GM12878 (cell line): ENCODE measurements at regions not wholly inside any gene's neighbourhood (a gene's known extent, or its start where the extent isn't known, plus 50 kb on each side); places are given as distances from the start of the nearest gene placed in this dataset.
"Not testable (repeated sequence)": the region's sequence is repeated elsewhere in the genome, so short reads cannot be mapped to it uniquely, and the experiment has no call there.

Experiments
- ATAC-seq: fragments of 200-7000 bp; cut with Tn5 transposase; 3 replicates; pipeline ENCODE4 v1.9.1; 2020; ENCODE audit warnings: mild to moderate bottlenecking, moderate library complexity
- BruUV-seq: library from RNA; stranded (reverse); fragments of 400-500 nt; replicated peaks from 2 replicates; lab custom pipeline; 2021; lab: Mats Ljungman, UMichigan
- CTCF ChIA-PET: fragments of 300-600 bp; sonication (Branson Sonifier 250); formaldehyde crosslinking; extraction: SDS; loops from one replicate; lab custom pipeline; 2021; ENCODE audit warnings: inconsistent platforms; lab: Yijun Ruan, JAX
- POLR2A ChIA-PET: fragments of 350-600 bp; formaldehyde crosslinking; extraction: SDS; loops from one replicate; lab custom pipeline; 2021; ENCODE audit warnings: inconsistent platforms; lab: Charles Lee
- RAD21 ChIA-PET: fragments of 300-600 bp; sonication (Branson Sonifier 250); formaldehyde crosslinking; loops from one replicate; lab custom pipeline; 2023; ENCODE audit warnings: antibody characterized with exemption; ENCODE audit not compliant: unreplicated experiment; lab: Charles Lee
- SMC1A ChIA-PET: fragments of 300-600 bp; sonication (Branson Sonifier 250); formaldehyde crosslinking; loops from one replicate; lab custom pipeline; 2023; ENCODE audit not compliant: unreplicated experiment, uncharacterized antibody; lab: Charles Lee
- DNase-seq: peaks from one replicate; pipeline ENCODE4 v3.0.0-alpha.2; 2011; ENCODE audit warnings: low read depth, low spot score
- FAIRE-seq: peaks from 3 replicates; lab custom pipeline; 2011; peaks lifted over from hg19 to GRCh38; lab: Jason Lieb, UNC
- H2AFZ ChIP-seq: 2 replicates; pipeline ENCODE4 v1.6.0; 2011; ENCODE audit warnings: low read depth, low read length, control low read depth; ENCODE audit not compliant: control insufficient read depth
- H3K27ac ChIP-seq: 2 replicates; pipeline ENCODE4 v1.5.1; 2011; ENCODE audit warnings: control low read depth; ENCODE audit not compliant: control insufficient read depth, insufficient read depth
- H3K27me3 ChIP-seq, 2 experiments: replicated peaks in 1 of 2; 2 replicates each; pipeline versions ENCODE4 v1.6.0 to v1.6.1; 2011; ENCODE audit warnings: low read length in 1 of 2; ENCODE audit not compliant: control insufficient read depth in 2 of 2, insufficient read depth in 2 of 2
- H3K36me3 ChIP-seq, 2 experiments: 2 replicates each; pipeline ENCODE4 v1.5.1; 2011; ENCODE audit warnings: low read length in 1 of 2; ENCODE audit not compliant: control insufficient read depth in 2 of 2, insufficient read depth in 2 of 2
- H3K4me1 ChIP-seq: 2 replicates; pipeline ENCODE4 v1.6.1; 2011; ENCODE audit warnings: mild to moderate bottlenecking, low read length, moderate library complexity, mixed read lengths; ENCODE audit not compliant: control insufficient read depth, insufficient read depth
- H3K4me2 ChIP-seq: 2 replicates; pipeline ENCODE4 v1.6.0; 2011; ENCODE audit warnings: control low read depth; ENCODE audit not compliant: control insufficient read depth, insufficient read depth
- H3K4me3 ChIP-seq: fragments of 200-600 bp; sonication (generic); 2 replicates; pipeline ENCODE4 v1.5.1; 2016
- H3K79me2 ChIP-seq: 2 replicates; pipeline ENCODE4 v1.6.0; 2011; ENCODE audit warnings: low read length; ENCODE audit not compliant: control insufficient read depth, insufficient read depth
- H3K9ac ChIP-seq: 2 replicates; pipeline ENCODE4 v1.8.0; 2011; ENCODE audit warnings: low read length, control low read depth, mixed read lengths; ENCODE audit not compliant: control insufficient read depth, insufficient read depth
- H3K9me3 ChIP-seq: replicated peaks from 3 replicates; pipeline ENCODE4 v1.5.1; 2011; ENCODE audit warnings: mild to moderate bottlenecking, low read length; ENCODE audit not compliant: control insufficient read depth, insufficient read depth
- H4K20me1 ChIP-seq: 2 replicates; pipeline ENCODE4 v1.6.0; 2011; ENCODE audit not compliant: control insufficient read depth, insufficient read depth
- BACH1 ChIP-seq: fragments of 450-650 bp; IDR thresholded peaks from 2 replicates; pipeline ENCODE4 v1.6.1; 2017; ENCODE audit warnings: mild to moderate bottlenecking, borderline replicate concordance
- CHD1 ChIP-seq: IDR thresholded peaks from 2 replicates; pipeline ENCODE4 v1.6.1; 2012; ENCODE audit warnings: low read depth, low read length, improper control_type of control experiment
- MYB ChIP-seq: fragments of 150-350 bp; IDR thresholded peaks from 2 replicates; pipeline ENCODE4 v1.6.1; 2014; ENCODE audit warnings: mild to moderate bottlenecking, low read depth, low read length, borderline replicate concordance
- RBBP5 ChIP-seq: fragments of 200-600 bp; sonication (generic); conservative IDR thresholded peaks from 2 replicates; pipeline ENCODE4 v1.6.1; 2016
- RUNX3 ChIP-seq: IDR thresholded peaks from 2 replicates; pipeline ENCODE4 v1.6.1; 2012; ENCODE audit warnings: low read length, inconsistent platforms
- SUPT20H ChIP-seq: IDR thresholded peaks from 2 replicates; pipeline ENCODE4 v1.6.1; 2011; ENCODE audit warnings: low read depth, mild to moderate bottlenecking, low read length, moderate library complexity, borderline replicate concordance; ENCODE audit not compliant: control insufficient read depth
- WRNIP1 ChIP-seq: IDR thresholded peaks from 2 replicates; pipeline ENCODE4 v1.6.1; 2011; ENCODE audit warnings: low read depth, low read length, improper control_type of control experiment, borderline replicate concordance
- ZNF384 ChIP-seq: IDR thresholded peaks from 2 replicates; pipeline ENCODE4 v1.6.1; 2012; ENCODE audit warnings: low read depth, mild to moderate bottlenecking, low read length, improper control_type of control experiment, borderline replicate concordance
- WGBS: methylation state at CpG from one replicate; pipeline ENCODE4 v1.1.6; 2016; ENCODE audit warnings: low lambda C conversion rate; ENCODE audit not compliant: insufficient replicate concordance, insufficient coverage; ENCODE audit errors: missing lambda C conversion rate; 5-methylcytosine and 5-hydroxymethylcytosine counted together
- in situ Hi-C: fragments of 300-500 bp; cut with MboI; formaldehyde crosslinking; loops from 9 replicates; pipeline ENCODE4 v1.14.3; 2018; ENCODE audit warnings: mixed read lengths
- intact Hi-C: fragments of 100-400 bp; cut with micrococcal nuclease; formaldehyde crosslinking; loops from one replicate; pipeline ENCODE4 v1.14.2; 2022; ENCODE audit not compliant: unreplicated experiment
- TF ChIP-seq, protein P1 (sequence below): fragments of 450-650 bp; formaldehyde crosslinking; IDR thresholded peaks from 2 replicates; pipeline ENCODE4 v1.4.0; 2022; ENCODE audit warnings: mild to moderate bottlenecking, moderate library complexity
- TF ChIP-seq, protein P2 (sequence below): IDR thresholded peaks from 2 replicates; pipeline ENCODE4 v1.6.1; 2011; ENCODE audit warnings: low read depth, mild to moderate bottlenecking, low read length, moderate library complexity, borderline replicate concordance; ENCODE audit errors: extremely low read depth

DNA sequence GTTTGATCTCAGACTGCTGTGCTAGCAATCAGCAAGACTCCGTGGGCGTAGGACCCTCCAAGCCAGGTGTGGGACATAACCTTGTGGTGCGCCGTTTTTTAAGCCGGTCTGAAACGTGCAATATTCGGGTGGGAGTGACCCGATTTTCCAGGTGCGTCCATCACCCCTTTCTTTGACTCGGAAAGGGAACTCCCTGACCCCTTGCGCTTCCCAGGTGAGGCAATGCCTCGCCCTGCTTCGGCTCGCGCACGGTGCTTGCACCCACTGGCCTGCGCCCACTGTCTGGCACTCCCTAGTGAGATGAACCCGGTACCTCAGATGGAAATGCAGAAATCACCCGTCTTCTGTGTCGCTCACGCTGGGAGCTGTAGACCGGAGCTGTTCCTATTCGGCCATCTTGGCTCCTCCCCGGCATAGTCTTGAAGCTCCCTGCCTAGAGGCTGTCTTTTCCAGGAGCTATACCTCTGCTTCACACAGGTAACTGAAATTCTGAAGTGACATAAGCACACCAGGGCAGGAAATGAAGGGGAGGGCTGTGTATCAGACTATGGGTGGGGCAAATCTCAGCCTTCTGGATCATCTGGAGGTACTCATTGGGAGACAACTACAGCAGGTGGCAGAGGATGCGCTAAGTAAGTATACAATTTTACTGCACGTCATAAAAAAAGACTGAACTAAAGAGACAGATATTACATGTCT is 252.1 kb upstream of the POT1 start:
- in situ Hi-C loops, BruUV-seq, H3K27ac ChIP-seq, ATAC-seq, POLR2A ChIA-PET, FAIRE-seq, RAD21 ChIA-PET, intact Hi-C loops, DNase-seq, H3K79me2 ChIP-seq, H3K27me3 ChIP-seq, H3K9me3 ChIP-seq, H3K4me1 ChIP-seq, H3K36me3 ChIP-seq, H4K20me1 ChIP-seq, H3K4me2 ChIP-seq, CTCF ChIA-PET, H3K9ac ChIP-seq, SMC1A ChIA-PET, H3K4me3 ChIP-seq, H2AFZ ChIP-seq: not testable (repeated sequence)
- 71% methylated on average over 23 of the region's 26 CpGs for WGBS

DNA sequence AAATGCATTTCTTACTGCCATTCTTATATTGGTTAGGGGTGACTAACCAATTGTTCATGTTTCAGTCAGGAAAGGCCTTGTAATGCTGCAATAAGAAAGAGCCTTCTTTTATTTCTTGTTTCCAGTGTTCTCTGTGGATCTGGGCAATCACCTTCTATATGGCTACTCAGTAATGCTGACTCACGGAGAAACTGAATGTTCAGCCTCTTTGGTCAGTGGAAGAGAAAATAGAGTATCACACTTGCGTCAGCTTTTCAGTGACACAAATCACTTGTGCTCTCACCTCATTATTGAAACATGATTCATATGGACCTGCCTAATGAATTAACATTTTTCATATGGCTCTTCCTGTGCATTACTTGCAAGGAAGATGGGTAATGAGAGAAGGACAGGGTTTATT is 243.9 kb upstream of the POT1 start:
- no peaks in the 10 kb centered on the region for H3K4me1 ChIP-seq
- no peaks in the 10 kb centered on the region for H3K36me3 ChIP-seq
- no peaks in the 10 kb centered on the region for H3K27me3 ChIP-seq
- H3K79me2 ChIP-seq, result no peaks in the 10 kb centered on the region
- H3K4me2 ChIP-seq, result no peak overlapping the region
- peak; percentile 83 for ATAC-seq
- no peak for DNase-seq
- no peak overlapping the region for H2AFZ ChIP-seq
- TF ChIP-seq ZNF384, result no peak
- TF ChIP-seq, protein P1, sequence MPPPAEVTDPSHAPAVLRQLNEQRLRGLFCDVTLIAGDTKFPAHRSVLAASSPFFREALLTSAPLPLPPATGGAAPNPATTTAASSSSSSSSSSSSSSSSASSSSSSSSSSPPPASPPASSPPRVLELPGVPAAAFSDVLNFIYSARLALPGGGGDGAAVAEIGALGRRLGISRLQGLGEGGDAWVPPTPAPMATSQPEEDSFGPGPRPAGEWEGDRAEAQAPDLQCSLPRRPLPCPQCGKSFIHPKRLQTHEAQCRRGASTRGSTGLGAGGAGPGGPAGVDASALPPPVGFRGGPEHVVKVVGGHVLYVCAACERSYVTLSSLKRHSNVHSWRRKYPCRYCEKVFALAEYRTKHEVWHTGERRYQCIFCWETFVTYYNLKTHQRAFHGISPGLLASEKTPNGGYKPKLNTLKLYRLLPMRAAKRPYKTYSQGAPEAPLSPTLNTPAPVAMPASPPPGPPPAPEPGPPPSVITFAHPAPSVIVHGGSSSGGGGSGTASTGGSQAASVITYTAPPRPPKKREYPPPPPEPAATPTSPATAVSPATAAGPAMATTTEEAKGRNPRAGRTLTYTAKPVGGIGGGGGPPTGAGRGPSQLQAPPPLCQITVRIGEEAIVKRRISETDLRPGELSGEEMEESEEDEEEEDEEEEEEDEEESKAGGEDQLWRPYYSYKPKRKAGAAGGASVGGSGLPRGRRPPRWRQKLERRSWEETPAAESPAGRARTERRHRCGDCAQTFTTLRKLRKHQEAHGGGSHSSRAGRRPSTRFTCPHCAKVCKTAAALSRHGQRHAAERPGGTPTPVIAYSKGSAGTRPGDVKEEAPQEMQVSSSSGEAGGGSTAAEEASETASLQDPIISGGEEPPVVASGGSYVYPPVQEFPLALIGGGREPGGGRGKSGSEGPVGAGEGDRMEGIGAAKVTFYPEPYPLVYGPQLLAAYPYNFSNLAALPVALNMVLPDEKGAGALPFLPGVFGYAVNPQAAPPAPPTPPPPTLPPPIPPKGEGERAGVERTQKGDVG, result no peak
- TF ChIP-seq MYB, result no peak
- TF ChIP-seq CHD1, result no peak
- TF ChIP-seq SUPT20H, result no peak
- no peak for TF ChIP-seq RBBP5
- TF ChIP-seq WRNIP1, result no peak
- TF ChIP-seq, protein P2, sequence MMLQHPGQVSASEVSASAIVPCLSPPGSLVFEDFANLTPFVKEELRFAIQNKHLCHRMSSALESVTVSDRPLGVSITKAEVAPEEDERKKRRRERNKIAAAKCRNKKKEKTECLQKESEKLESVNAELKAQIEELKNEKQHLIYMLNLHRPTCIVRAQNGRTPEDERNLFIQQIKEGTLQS, result no peak
- no peak for TF ChIP-seq BACH1
- TF ChIP-seq RUNX3, result no peak
- SMC1A ChIA-PET, result no interaction called here
- no peak overlapping the region for H3K9ac ChIP-seq
- FAIRE-seq, result no peak
- in situ Hi-C loops, result no loop called here
- no TSS peak for BruUV-seq
- intact Hi-C loops, result no loop called here
- POLR2A ChIA-PET, result no interaction called here
- RAD21 ChIA-PET, result no interaction called here
- 25% methylated on average over 2 of the region's 2 CpGs for WGBS
- H4K20me1 ChIP-seq, result no peaks in the 10 kb centered on the region
- H3K9me3 ChIP-seq, result no peaks in the 10 kb centered on the region
- no peak overlapping the region for H3K27ac ChIP-seq
- H3K4me3 ChIP-seq, result no peak overlapping the region
- CTCF ChIA-PET, result no interaction called here
